ENCODE measurements at regions not wholly inside any gene's neighbourhood (a gene's known extent, or its start where the extent isn't known, plus 50 kb on each side); places are given as distances from the start of the nearest gene placed in this dataset.

DNA sequence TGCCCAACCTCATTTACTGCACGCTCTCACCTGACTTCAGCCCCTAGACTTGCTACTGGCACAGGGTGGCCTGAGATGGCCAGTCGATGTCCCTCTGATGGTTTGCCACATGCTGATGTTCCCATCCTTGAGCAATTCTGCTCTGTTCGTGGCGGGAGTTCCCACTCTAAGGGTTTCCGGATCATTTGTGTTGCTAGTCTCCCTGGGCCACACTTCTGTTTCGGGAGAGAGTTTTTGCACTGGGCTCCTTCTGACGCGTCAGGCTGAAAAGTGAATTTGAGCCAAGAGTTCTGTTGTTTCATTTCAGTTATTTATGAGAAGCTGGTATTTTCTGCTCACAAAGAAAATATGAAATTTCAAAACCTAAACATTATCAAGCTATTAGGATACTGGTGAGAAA is 597.7 kb downstream of the BNC2 start:
- TF ChIP-seq, protein P1, sequence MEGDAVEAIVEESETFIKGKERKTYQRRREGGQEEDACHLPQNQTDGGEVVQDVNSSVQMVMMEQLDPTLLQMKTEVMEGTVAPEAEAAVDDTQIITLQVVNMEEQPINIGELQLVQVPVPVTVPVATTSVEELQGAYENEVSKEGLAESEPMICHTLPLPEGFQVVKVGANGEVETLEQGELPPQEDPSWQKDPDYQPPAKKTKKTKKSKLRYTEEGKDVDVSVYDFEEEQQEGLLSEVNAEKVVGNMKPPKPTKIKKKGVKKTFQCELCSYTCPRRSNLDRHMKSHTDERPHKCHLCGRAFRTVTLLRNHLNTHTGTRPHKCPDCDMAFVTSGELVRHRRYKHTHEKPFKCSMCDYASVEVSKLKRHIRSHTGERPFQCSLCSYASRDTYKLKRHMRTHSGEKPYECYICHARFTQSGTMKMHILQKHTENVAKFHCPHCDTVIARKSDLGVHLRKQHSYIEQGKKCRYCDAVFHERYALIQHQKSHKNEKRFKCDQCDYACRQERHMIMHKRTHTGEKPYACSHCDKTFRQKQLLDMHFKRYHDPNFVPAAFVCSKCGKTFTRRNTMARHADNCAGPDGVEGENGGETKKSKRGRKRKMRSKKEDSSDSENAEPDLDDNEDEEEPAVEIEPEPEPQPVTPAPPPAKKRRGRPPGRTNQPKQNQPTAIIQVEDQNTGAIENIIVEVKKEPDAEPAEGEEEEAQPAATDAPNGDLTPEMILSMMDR (IDR thresholded peaks at IDR 0.05) = no peak
- TF ChIP-seq POLR2A (IDR thresholded peaks at IDR 0.05) = no peak

Data from tibial nerve (tissue), 3 donors.